ENCODE measurements at regions not wholly inside any gene's neighbourhood (a gene's known extent, or its start where the extent isn't known, plus 50 kb on each side); places are given as distances from the start of the nearest gene placed in this dataset.

GRCh38 chr6:169075915-169076654 is 177.6 kb downstream of the THBS2 start:
- TF ChIP-seq CTCF (IDR thresholded peaks at IDR 0.05; ENCODE audit: borderline replicate concordance, extremely low read depth, low read length, poor library complexity, severe bottlenecking) (no peak), EZH2 (IDR thresholded peaks at IDR 0.05; ENCODE audit: borderline replicate concordance, low read depth, low read length, severe bottlenecking) (no peak)
- DNase-seq (no peak), ATAC-seq (ENCODE audit: insufficient read depth, low read depth) (no peak)
- H3K9ac ChIP-seq (ENCODE audit: low read depth, low read length): no peak overlapping the region
- H3K4me3 ChIP-seq (ENCODE audit: low read depth in 1 of 2, low read length in 2 of 2): no peak overlapping the region
- no peaks in the 10 kb centered on the region for H3K27me3 ChIP-seq (ENCODE audit: insufficient read depth, low read length, poor library complexity)
- H3K4me2 ChIP-seq (ENCODE audit: insufficient read depth, low read length): no peak overlapping the region
- no peaks in the 10 kb centered on the region for H3K9me3 ChIP-seq (ENCODE audit: insufficient read depth, low read length, severe bottlenecking)
- no peaks in the 10 kb centered on the region for H3K4me1 ChIP-seq (ENCODE audit: insufficient read depth, low read length)
- H2AFZ ChIP-seq (ENCODE audit: low read depth, low read length): no peak overlapping the region
- H3K36me3 ChIP-seq (ENCODE audit: insufficient read depth, low read length): no peaks in the 10 kb centered on the region
- H3K79me2 ChIP-seq (ENCODE audit: insufficient read depth, low read length): no peaks in the 10 kb centered on the region
- H4K20me1 ChIP-seq (ENCODE audit: insufficient read depth, low read length): no peaks in the 10 kb centered on the region
- H3K27ac ChIP-seq (ENCODE audit: low read length): no peak overlapping the region

GRCh38 chr6:169075211-169075914 is 178.3 kb downstream of the THBS2 start:
- no peak overlapping the region for H3K27ac ChIP-seq (ENCODE audit: low read length)
- H2AFZ ChIP-seq (ENCODE audit: low read depth, low read length): no peak overlapping the region
- H3K36me3 ChIP-seq (ENCODE audit: insufficient read depth, low read length): no peaks in the 10 kb centered on the region
- H3K79me2 ChIP-seq (ENCODE audit: insufficient read depth, low read length): no peaks in the 10 kb centered on the region
- H3K4me2 ChIP-seq (ENCODE audit: insufficient read depth, low read length): no peak overlapping the region
- no peak for ATAC-seq (ENCODE audit: insufficient read depth, low read depth)
- no peak overlapping the region for H3K4me3 ChIP-seq (ENCODE audit: low read depth in 1 of 2, low read length in 2 of 2)
- no peaks in the 10 kb centered on the region for H4K20me1 ChIP-seq (ENCODE audit: insufficient read depth, low read length)
- no peaks in the 10 kb centered on the region for H3K9me3 ChIP-seq (ENCODE audit: insufficient read depth, low read length, severe bottlenecking)
- DNase-seq: no peak
- H3K27me3 ChIP-seq (ENCODE audit: insufficient read depth, low read length, poor library complexity): no peaks in the 10 kb centered on the region
- H3K4me1 ChIP-seq (ENCODE audit: insufficient read depth, low read length): no peaks in the 10 kb centered on the region
- no peak for TF ChIP-seq CTCF (IDR thresholded peaks at IDR 0.05; ENCODE audit: borderline replicate concordance, extremely low read depth, low read length, poor library complexity, severe bottlenecking)
- no peak for TF ChIP-seq EZH2 (IDR thresholded peaks at IDR 0.05; ENCODE audit: borderline replicate concordance, low read depth, low read length, severe bottlenecking)
- H3K9ac ChIP-seq (ENCODE audit: low read depth, low read length): no peak overlapping the region

- Histone ChIP-seq H3K9ac (ENCODE audit: low read depth, low read length) (no peak overlapping the region), H4K20me1 (ENCODE audit: insufficient read depth, low read length) (no peaks in the 10 kb centered on the region), H2AFZ (ENCODE audit: low read depth, low read length) (no peak overlapping the region), H3K4me3 (ENCODE audit: low read depth in 1 of 2, low read length in 2 of 2) (no peak overlapping the region), H3K27me3 (ENCODE audit: insufficient read depth, low read length, poor library complexity) (no peaks in the 10 kb centered on the region), H3K27ac (ENCODE audit: low read length) (no peak overlapping the region), H3K36me3 (ENCODE audit: insufficient read depth, low read length) (no peaks in the 10 kb centered on the region), H3K4me2 (ENCODE audit: insufficient read depth, low read length) (no peak overlapping the region), H3K9me3 (ENCODE audit: insufficient read depth, low read length, severe bottlenecking) (no peaks in the 10 kb centered on the region), H3K79me2 (ENCODE audit: insufficient read depth, low read length) (no peaks in the 10 kb centered on the region), H3K4me1 (ENCODE audit: insufficient read depth, low read length) (no peaks in the 10 kb centered on the region)
- ATAC-seq (ENCODE audit: insufficient read depth, low read depth) (no peak), DNase-seq (no peak)
- TF ChIP-seq CTCF (IDR thresholded peaks at IDR 0.05; ENCODE audit: borderline replicate concordance, extremely low read depth, low read length, poor library complexity, severe bottlenecking) (no peak), EZH2 (IDR thresholded peaks at IDR 0.05; ENCODE audit: borderline replicate concordance, low read depth, low read length, severe bottlenecking) (no peak)
Observed at GRCh38 chr6:169074526-169074925, 179.1 kb downstream of the THBS2 start.
